Neuronal stem cell (in vitro differentiated cells): ENCODE measurements at regions not wholly inside any gene's neighbourhood (a gene's known extent, or its start where the extent isn't known, plus 50 kb on each side); places are given as distances from the start of the nearest gene placed in this dataset.

Experiments used
- DNase-seq: peaks from one replicate; pipeline ENCODE4 v3.0.0-alpha.2; 2013; ENCODE audit warnings: low spot score
- H2AFZ ChIP-seq: one replicate; pipeline ENCODE4 v1.6.1; 2013; ENCODE audit warnings: mild to moderate bottlenecking, low read length, inconsistent platforms
- H2AK5ac ChIP-seq: 2 replicates; pipeline ENCODE4 v1.6.1; 2013; ENCODE audit warnings: low read depth, mild to moderate bottlenecking, inconsistent platforms, low read length, moderate library complexity, mixed read lengths
- H2BK120ac ChIP-seq: 2 replicates; pipeline ENCODE4 v1.6.1; 2013; ENCODE audit warnings: low read depth, mild to moderate bottlenecking, inconsistent platforms, low read length, moderate library complexity, mixed read lengths
- H2BK12ac ChIP-seq: one replicate; pipeline ENCODE4 v1.6.1; 2013; ENCODE audit warnings: low read length, inconsistent platforms
- H2BK15ac ChIP-seq: 2 replicates; pipeline ENCODE4 v1.6.1; 2013; ENCODE audit warnings: mild to moderate bottlenecking, low read length, inconsistent platforms, mixed read lengths
- H2BK5ac ChIP-seq: one replicate; pipeline ENCODE4 v1.6.1; 2013; ENCODE audit warnings: inconsistent platforms, mild to moderate bottlenecking, low read length, moderate library complexity
- H3K14ac ChIP-seq: one replicate; pipeline ENCODE4 v1.6.1; 2013; ENCODE audit warnings: low read length, inconsistent platforms
- H3K18ac ChIP-seq: 2 replicates; pipeline ENCODE4 v1.6.1; 2013; ENCODE audit warnings: low read length, inconsistent platforms
- H3K23ac ChIP-seq: 2 replicates; pipeline ENCODE4 v1.6.1; 2013; ENCODE audit warnings: low read depth, mild to moderate bottlenecking, mixed read lengths, low read length, inconsistent platforms; ENCODE audit not compliant: poor library complexity
- H3K27ac ChIP-seq: replicated peaks from 3 replicates; pipeline ENCODE4 v1.5.1; 2013; ENCODE audit warnings: low read length, inconsistent platforms
- H3K27me3 ChIP-seq, 3 experiments: 2 replicates each; pipeline ENCODE4 v1.6.1; 2013; ENCODE audit warnings: low read length in 3 of 3, mild to moderate bottlenecking in 2 of 3, inconsistent platforms in 1 of 3, low read depth in 1 of 3, mixed read lengths in 1 of 3, moderate library complexity in 1 of 3; ENCODE audit not compliant: control insufficient read depth in 3 of 3, insufficient read depth in 3 of 3
- H3K36me3 ChIP-seq, 2 donors: replicated peaks in 1 of 2; 2 replicates each; pipeline ENCODE4 v1.6.1; 2013; ENCODE audit warnings: low read length in 2 of 2; ENCODE audit not compliant: control insufficient read depth in 2 of 2, insufficient read depth in 2 of 2
- H3K4ac ChIP-seq: 2 replicates; pipeline ENCODE4 v1.6.1; 2013; ENCODE audit warnings: inconsistent platforms, mild to moderate bottlenecking, low read length, moderate library complexity
- H3K4me1 ChIP-seq, 2 donors: 1 replicate in 1 of 2; 2 replicates in 1 of 2; pipeline ENCODE4 v1.6.1; 2013; ENCODE audit warnings: low read length in 2 of 2, low read depth in 1 of 2; ENCODE audit not compliant: control insufficient read depth in 2 of 2, insufficient read depth in 1 of 2
- H3K4me2 ChIP-seq: one replicate; pipeline ENCODE4 v1.6.1; 2013; ENCODE audit warnings: mild to moderate bottlenecking, low read length, inconsistent platforms; ENCODE audit not compliant: insufficient read depth, poor library complexity, severe bottlenecking
- H3K4me3 ChIP-seq, 2 donors: 2 replicates each; pipeline ENCODE4 v1.5.1; 2013; ENCODE audit warnings: low read length in 2 of 2, mild to moderate bottlenecking in 2 of 2, inconsistent platforms in 1 of 2, moderate library complexity in 1 of 2
- H3K79me1 ChIP-seq: one replicate; pipeline ENCODE4 v1.6.1; 2013; ENCODE audit warnings: low read depth, mild to moderate bottlenecking, inconsistent platforms, low read length, moderate library complexity
- H3K9ac ChIP-seq: one replicate; pipeline ENCODE4 v1.6.1; 2013; ENCODE audit warnings: mild to moderate bottlenecking, low read depth, low read length, inconsistent platforms; ENCODE audit not compliant: poor library complexity
- H3K9me3 ChIP-seq, 2 donors: replicated peaks in 1 of 2; 2 replicates each; pipeline versions ENCODE3 to v1.6.1; 2013; ENCODE audit warnings: low read length in 2 of 2, mild to moderate bottlenecking in 2 of 2, inconsistent platforms in 1 of 2, low read depth in 1 of 2, mixed read lengths in 1 of 2, moderate library complexity in 1 of 2; ENCODE audit not compliant: control insufficient read depth in 2 of 2, insufficient read depth in 1 of 2
- H4K8ac ChIP-seq: one replicate; pipeline ENCODE4 v1.6.1; 2013; ENCODE audit warnings: low read depth, mild to moderate bottlenecking, inconsistent platforms, low read length, moderate library complexity
- H4K91ac ChIP-seq: one replicate; pipeline ENCODE4 v1.6.1; 2013; ENCODE audit warnings: low read length, low read depth, mild to moderate bottlenecking, inconsistent platforms; ENCODE audit not compliant: poor library complexity
- WGBS, 2 donors: extraction: QIAGEN DNeasy Blood & Tissue Kit; methylation state at CpG; one replicate each; pipeline ENCODE4 v1.1.7; 2013; ENCODE audit warnings: missing lambda C conversion rate in 2 of 2, mixed read lengths in 1 of 2; ENCODE audit not compliant: insufficient read length in 2 of 2, insufficient replicate concordance in 1 of 2; ENCODE audit errors: extremely low coverage in 2 of 2; 5-methylcytosine and 5-hydroxymethylcytosine counted together

DNA sequence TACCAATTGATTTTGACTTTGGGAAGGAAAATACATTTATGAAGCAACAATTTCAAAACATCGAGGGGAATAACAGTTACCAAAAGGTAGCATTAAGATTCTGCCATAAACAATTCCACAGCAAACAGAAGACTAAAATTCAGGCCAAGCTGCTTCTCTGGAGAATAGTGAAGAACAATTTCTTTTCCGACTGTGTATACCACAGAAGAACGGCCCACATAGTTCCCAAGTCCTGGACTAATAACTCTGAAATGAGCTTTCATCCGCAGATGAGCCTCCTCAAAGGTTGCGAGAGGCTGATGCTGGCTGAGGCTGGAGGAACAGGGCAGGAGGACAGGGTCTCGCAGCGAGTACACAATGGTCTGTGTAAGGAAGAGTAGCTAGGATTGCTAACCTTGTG, 278.9 kb upstream of the TCF4 start:
- Histone ChIP-seq H2BK15ac (no peak overlapping the region), H3K27ac (no peak overlapping the region), H3K9me3 (no peaks in the 10 kb centered on the region), H3K9ac (no peak overlapping the region), H3K14ac (no peak overlapping the region), H4K8ac (no peak overlapping the region), H3K23ac (no peak overlapping the region), H3K4ac (no peak overlapping the region), H3K4me3 (no peak overlapping the region), H2BK12ac (no peak overlapping the region), H3K79me1 (no peaks in the 10 kb centered on the region), H3K4me1 (peaks cover 0 to 2% of the 10 kb centered on the region in 2 donors), H3K4me2 (no peak overlapping the region), H2AK5ac (no peak overlapping the region), H2BK120ac (no peak overlapping the region), H2AFZ (no peak overlapping the region), H3K36me3 (no peaks in the 10 kb centered on the region), H3K27me3 (no peaks in the 10 kb centered on the region), H2BK5ac (no peak overlapping the region), H3K18ac (no peak overlapping the region), H4K91ac (no peak overlapping the region)
- no CpG with 5 or more reads among the region's 7 CpGs for WGBS, 2 donors
- no peak for DNase-seq

- Histone ChIP-seq H2BK15ac (no peak overlapping the region), H2AK5ac (no peak overlapping the region), H3K18ac (no peak overlapping the region), H2BK5ac (no peak overlapping the region), H4K91ac (no peak overlapping the region), H3K4ac (no peak overlapping the region), H3K9ac (no peak overlapping the region), H3K23ac (no peak overlapping the region), H3K4me2 (no peak overlapping the region), H3K27ac (no peak overlapping the region), H4K8ac (no peak overlapping the region), H2AFZ (no peak overlapping the region), H3K36me3 (no peaks in the 10 kb centered on the region), H3K79me1 (no peaks in the 10 kb centered on the region), H3K4me3 (no peak overlapping the region), H3K14ac (no peak overlapping the region), H3K4me1 (peaks cover 0 to 6% of the 10 kb centered on the region in 2 donors), H3K27me3 (no peaks in the 10 kb centered on the region), H3K9me3 (no peaks in the 10 kb centered on the region), H2BK12ac (no peak overlapping the region), H2BK120ac (no peak overlapping the region)
- DNase-seq, result no peak
- WGBS, 2 donors, result no CpG with 5 or more reads among the region's 7 CpGs
Observed at GRCh38 chr18:55866006-55866405, 278.0 kb upstream of the TCF4 start.

- WGBS, 2 donors, result no CpG with 5 or more reads among the region's 1 CpG
- H3K18ac ChIP-seq, result no peak overlapping the region
Observed at GRCh38 chr18:55864281-55864680, 276.3 kb upstream of the TCF4 start.

GRCh38 chr18:55863876-55864275, 275.9 kb upstream of the TCF4 start:
- H3K23ac ChIP-seq, result no peak overlapping the region
- H3K4ac ChIP-seq, result no peak overlapping the region
- no peak overlapping the region for H2BK15ac ChIP-seq
- no peak overlapping the region for H3K27ac ChIP-seq
- no peak overlapping the region for H2BK12ac ChIP-seq
- H4K8ac ChIP-seq, result no peak overlapping the region
- no CpG with 5 or more reads among the region's 7 CpGs for WGBS, 2 donors
- no peaks in the 10 kb centered on the region for H3K79me1 ChIP-seq
- H3K9me3 ChIP-seq, result no peaks in the 10 kb centered on the region
- H3K4me3 ChIP-seq, result no peak overlapping the region
- no peak overlapping the region for H3K9ac ChIP-seq
- H2BK5ac ChIP-seq, result no peak overlapping the region
- peaks cover 6 to 7% of the 10 kb centered on the region in 2 donors for H3K4me1 ChIP-seq
- no peak overlapping the region for H3K18ac ChIP-seq
- no peak overlapping the region for H2AK5ac ChIP-seq
- no peaks in the 10 kb centered on the region for H3K36me3 ChIP-seq
- no peaks in the 10 kb centered on the region for H3K27me3 ChIP-seq
- H3K14ac ChIP-seq, result no peak overlapping the region
- no peak overlapping the region for H2BK120ac ChIP-seq
- H3K4me2 ChIP-seq, result no peak overlapping the region
- H4K91ac ChIP-seq, result no peak overlapping the region
- no peak for DNase-seq
- peak overlapping the region; percentile 15 for H2AFZ ChIP-seq

More at GRCh38 chr18:55864281-55864680, 276.3 kb upstream of the TCF4 start:
- H3K4me1 ChIP-seq, result peaks cover 3 to 6% of the 10 kb centered on the region in 2 donors
- H3K23ac ChIP-seq, result no peak overlapping the region
- H3K4me2 ChIP-seq, result no peak overlapping the region
- H2BK5ac ChIP-seq, result no peak overlapping the region
- H2AFZ ChIP-seq, result no peak overlapping the region
- H2BK120ac ChIP-seq, result no peak overlapping the region
- H4K8ac ChIP-seq, result no peak overlapping the region
- no peak overlapping the region for H4K91ac ChIP-seq
- H3K4me3 ChIP-seq, result no peak overlapping the region
- no peak overlapping the region for H3K14ac ChIP-seq
- no peaks in the 10 kb centered on the region for H3K27me3 ChIP-seq
- no peak overlapping the region for H2BK12ac ChIP-seq
- no peak overlapping the region for H3K9ac ChIP-seq
- no peak overlapping the region for H3K27ac ChIP-seq
- no peak for DNase-seq
- H2BK15ac ChIP-seq, result no peak overlapping the region
- no peaks in the 10 kb centered on the region for H3K9me3 ChIP-seq
- H3K79me1 ChIP-seq, result no peaks in the 10 kb centered on the region
- H3K4ac ChIP-seq, result no peak overlapping the region
- no peaks in the 10 kb centered on the region for H3K36me3 ChIP-seq
- no peak overlapping the region for H2AK5ac ChIP-seq
